DMS153 treated with DMSO at 0.1 percent for 48 hours (cell line): ENCODE measurements at regions not wholly inside any gene's neighbourhood (a gene's known extent, or its start where the extent isn't known, plus 50 kb on each side); places are given as distances from the start of the nearest gene placed in this dataset.
A peak's percentile ranks its signal among the peaks of the same experiment; 100 is the strongest.

Source experiments
- DNase-seq: peaks from one replicate; lab custom pipeline; 2025; ENCODE audit not compliant: unreplicated experiment; lab: John Stamatoyannopoulos, UW

GRCh38 chr12:97321621-97322020 is 141.0 kb upstream of the RMST start:
- DNase-seq, result no peak

DNA sequence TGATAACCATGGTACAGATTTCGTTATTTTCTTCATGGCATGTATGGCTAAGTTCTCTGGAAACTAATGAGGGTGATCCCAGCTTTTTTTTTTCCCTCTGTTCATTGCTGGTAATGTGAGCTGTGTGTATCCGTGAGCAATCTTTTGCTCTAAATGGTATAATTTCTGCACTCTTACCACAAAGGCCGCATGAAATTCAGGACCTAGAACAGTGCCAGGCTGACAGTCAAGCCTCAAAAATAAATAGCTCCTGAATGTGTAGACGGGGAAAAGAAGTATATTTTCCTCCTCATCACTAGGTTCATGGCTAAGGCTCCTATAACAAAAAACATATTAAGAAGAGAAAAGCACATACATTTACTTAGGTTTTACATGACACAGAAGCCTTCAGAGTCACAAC is 140.2 kb upstream of the RMST start:
- no peak for DNase-seq

DNA sequence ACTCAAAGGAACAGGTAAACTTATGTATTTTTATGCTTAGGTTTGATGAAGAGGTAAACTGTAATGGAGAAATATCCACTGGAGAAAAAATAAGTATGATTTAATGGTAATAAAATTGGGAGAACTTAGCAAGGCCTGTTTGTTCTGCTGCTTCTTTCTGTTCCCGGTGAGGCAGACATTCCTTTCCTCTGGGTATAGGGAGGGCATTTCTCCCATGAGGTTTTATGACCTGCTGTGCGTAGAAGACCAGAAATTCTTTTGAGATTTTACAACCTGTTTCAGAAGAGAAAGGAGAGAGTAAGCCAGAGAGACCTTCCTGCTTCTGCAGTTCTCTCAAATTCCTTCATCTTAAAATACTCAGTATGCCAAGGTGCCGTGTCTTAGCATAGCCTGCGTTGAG is 139.4 kb upstream of the RMST start:
- DNase-seq, result no peak

GRCh38 chr12:97324471-97324870 is 138.1 kb upstream of the RMST start:
- DNase-seq, result no peak

DNA sequence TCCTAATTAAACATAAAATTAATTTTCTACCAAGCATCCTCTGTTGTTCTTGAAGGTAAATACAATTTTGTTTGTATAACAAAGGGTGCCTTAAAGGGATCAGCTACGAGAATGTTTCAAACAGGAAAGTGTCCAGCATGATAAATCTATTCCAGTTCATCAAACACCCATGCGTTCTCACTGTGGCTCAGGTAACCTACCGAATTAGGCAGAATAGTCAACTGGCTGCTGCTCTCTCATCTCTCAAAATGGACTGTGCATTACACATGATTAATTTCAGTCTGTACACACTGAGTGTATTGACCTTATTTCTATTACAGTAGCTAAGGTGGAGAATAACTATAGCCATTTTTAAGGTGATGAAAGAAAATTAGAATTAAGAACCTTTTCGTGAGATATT is 127.5 kb upstream of the RMST start:
- DNase-seq, result no peak

DNA sequence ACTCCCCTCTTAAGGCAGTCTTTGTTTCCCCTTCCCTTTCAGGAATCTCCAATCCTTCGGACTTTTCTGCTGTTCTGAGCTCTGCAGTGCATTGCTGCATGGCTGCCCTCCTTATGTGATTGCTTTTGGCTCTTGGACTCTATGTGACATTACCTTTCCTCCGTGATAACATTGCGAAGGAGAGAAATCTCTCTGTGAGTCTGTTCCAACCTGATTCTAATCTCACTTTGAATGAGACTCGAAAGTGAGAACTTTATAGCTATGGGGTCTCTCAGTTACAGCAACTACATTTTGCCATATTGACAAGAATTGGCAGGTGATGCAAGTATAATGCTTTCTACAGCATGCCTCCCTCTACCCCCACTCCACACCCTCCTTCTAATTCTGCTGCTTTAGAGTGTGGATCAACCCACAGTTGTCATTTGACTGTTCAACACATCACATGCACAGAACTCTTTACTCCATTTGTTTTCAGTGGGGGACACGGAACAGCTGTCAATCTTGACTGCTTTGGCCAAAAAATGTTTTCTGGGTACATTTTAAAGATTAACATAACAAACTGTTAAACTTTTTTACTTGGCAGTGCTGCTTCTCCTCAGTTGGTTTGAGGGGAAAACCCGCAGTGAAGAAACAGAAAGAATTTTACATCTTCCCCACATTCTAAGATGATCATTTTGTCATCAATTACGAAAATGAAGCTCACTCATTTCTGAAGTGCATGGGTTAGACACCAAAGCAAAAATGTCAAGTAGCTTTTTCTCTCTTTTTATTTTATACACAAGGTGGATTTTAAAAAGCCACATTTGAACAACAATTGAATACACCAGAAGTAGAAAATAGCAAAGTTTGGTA is 125.5 kb upstream of the RMST start:
- DNase-seq, result no peak

DNA sequence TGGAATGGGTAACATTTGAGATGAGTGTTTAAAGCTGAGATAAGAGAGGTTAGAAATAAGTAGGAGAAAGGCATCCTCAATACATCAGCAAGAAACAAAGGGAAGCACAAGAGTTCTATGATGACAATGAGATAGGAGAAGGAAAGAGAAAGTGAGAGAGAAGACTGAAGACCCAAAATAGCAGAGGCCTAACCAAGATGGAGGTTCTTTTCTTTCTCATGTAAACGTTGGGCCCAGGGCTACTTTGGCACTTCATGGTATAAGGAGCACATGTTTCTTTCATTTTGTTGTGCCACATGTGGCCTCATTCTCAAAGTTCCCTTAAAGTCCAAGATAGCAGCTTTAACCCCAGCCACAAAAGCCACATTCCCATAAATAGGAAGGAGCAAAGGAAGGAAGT is 120.5 kb upstream of the RMST start:
- no peak for DNase-seq

- DNase-seq, result no peak
Measured at GRCh38 chr12:97347956-97348355, 114.6 kb upstream of the RMST start.

DNA sequence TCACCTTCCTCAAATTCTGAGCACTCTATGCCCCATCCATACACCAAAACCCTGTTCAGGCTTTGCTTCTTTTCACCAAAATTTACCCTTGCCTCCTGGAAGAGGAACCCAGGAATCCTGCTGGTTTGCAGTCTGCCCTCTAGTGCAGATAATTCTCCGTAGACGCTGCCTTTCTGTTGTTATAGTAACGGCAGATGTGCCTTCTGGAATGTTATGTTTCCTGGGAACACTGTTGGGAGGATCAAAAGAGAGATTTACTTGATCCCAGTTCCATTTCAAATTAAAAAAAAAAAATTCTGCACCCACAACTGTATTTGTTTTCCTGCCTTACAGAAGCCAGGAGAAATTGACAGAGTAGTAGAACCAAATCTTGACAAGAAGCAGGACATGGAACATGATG is 104.2 kb upstream of the RMST start:
- no peak for DNase-seq

GRCh38 chr12:97359021-97359690 is 103.4 kb upstream of the RMST start:
- DNase-seq, result no peak

DNA sequence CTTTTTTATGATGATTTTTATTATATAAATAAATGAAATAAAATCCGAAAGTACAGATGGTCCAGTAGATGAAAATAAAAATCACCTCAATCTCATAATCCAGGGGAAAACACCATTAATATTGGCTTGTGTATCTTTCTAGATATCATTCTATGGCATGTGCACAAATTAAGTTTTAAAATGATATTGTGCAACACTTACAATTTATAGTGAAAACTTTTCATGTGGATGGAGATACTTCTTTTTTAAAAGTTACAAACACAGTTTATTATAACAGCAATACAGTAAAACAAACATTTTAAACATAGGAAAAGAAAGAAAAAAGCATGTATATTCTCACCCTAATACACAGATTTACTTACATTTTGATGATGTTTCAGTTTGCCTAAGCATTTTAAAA is 98.9 kb upstream of the RMST start:
- DNase-seq, result no peak

- no peak for DNase-seq
Measured at GRCh38 chr12:97368462-97369163, 94.0 kb upstream of the RMST start.

DNA sequence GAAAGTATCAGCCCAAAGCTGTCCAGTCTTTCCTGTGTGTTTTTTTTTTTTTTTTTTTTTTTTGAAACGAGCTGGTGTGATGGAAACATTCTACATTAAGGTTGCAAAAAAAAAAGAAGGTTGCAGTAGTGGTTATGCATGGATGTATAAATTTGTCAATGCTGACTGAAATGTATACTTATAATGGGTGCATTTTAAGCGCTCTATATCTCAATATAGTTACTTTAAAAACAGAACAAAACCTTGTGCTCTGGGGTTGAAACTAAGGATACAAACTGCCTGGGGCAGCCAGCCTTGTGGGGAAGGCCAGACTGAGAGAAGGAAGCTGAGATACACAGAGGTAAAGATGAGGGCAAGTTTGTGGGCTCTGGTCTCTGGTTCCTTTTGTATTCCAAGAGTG is 87.3 kb upstream of the RMST start:
- no peak for DNase-seq

- DNase-seq, result no peak
Measured at GRCh38 chr12:97380440-97380839, 82.2 kb upstream of the RMST start.

DNA sequence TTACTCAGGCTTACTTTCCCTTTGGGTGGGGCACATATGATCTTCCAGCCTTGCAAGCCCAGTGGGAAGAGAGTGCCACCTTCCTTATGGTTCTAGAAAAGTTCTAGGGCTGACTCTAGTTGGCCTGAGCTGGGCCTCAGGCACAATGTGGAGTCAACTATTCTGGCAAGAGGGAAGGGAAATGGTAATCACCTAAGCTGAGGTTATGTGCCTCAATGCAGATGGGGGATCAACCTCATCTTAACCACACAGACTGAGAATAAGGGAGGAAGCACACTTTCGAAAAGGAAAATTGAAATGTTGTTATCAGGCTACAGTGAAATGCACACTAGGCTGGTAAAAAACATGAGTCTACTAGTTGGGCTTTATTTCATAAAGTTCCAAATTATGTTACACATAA is 77.5 kb upstream of the RMST start:
- DNase-seq, result no peak

DNA sequence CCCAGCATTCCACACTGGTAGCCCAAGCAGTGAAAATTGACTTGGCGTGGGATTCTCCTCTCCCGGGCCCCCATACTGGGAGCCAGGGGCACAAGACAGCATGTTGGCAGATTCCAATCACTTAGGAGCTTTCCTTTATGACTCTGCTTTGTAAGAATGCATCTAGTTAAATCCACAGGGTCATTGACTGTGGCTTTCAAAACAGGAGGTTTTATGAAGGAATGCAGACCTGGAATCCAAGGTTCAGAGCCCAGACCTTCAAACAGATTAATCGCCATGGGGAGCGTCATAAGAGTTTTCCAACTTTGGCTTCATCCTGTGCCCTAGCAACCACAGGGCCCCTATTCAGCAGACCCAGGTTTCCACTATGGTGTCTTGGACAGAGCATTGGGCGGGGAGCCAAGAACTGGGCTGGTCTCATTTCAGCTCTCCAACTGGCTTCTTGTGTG is 76.4 kb upstream of the RMST start:
- no peak for DNase-seq

- no peak for DNase-seq
Measured at GRCh38 chr12:97387844-97388243, 74.8 kb upstream of the RMST start.

GRCh38 chr12:97394657-97395056 is 67.9 kb upstream of the RMST start:
- DNase-seq, result no peak

- no peak for DNase-seq
Measured at GRCh38 chr12:97397008-97397407, 65.6 kb upstream of the RMST start.

- DNase-seq, result no peak
Measured at GRCh38 chr12:97398704-97399103, 63.9 kb upstream of the RMST start.

- DNase-seq, result no peak
Measured at GRCh38 chr12:97404093-97404492, 58.5 kb upstream of the RMST start.

- peak; percentile 74 for DNase-seq
Measured at GRCh38 chr12:97404543-97404942, 58.1 kb upstream of the RMST start.
